ENCODE measurements at regions not wholly inside any gene's neighbourhood (a gene's known extent, or its start where the extent isn't known, plus 50 kb on each side); places are given as distances from the start of the nearest gene placed in this dataset.
"Not testable (repeated sequence)": the region's sequence is repeated elsewhere in the genome, so short reads cannot be mapped to it uniquely, and the experiment has no call there.

- intact Hi-C loops (cut with micrococcal nuclease); H3K36me3 Mint-ChIP-seq; H3K36me3 ChIP-seq (ENCODE audit: control insufficient read depth in 2 of 3, insufficient read depth in 3 of 3, low read length in 3 of 3); ATAC-seq; H3K9me3 ChIP-seq (ENCODE audit: control insufficient read depth in 2 of 3, low read length in 3 of 3); H3K4me3 ChIP-seq (ENCODE audit: low read length); H3K9me3 Mint-ChIP-seq; CTCF ChIA-PET; H3K4me1 Mint-ChIP-seq; H3K27ac ChIP-seq (ENCODE audit: low read depth, low read length); H3K4me1 ChIP-seq (ENCODE audit: control insufficient read depth in 2 of 2, insufficient read depth in 2 of 2, low read length in 2 of 2); DNase-seq; H3K27me3 ChIP-seq (ENCODE audit: control insufficient read depth in 2 of 2, insufficient read depth in 2 of 2, low read length in 2 of 2); H3K4me3 Mint-ChIP-seq; POLR2A ChIA-PET; H3K27ac Mint-ChIP-seq: not testable (repeated sequence)
- H3K27me3 Mint-ChIP-seq: peaks cover 0 to 32% (median 25%) of the 10 kb centered on the region in 5 donors
Observed at GRCh38 chr4:3594751-3595150, 62.5 kb upstream of the LRPAP1 start.

GRCh38 chr4:3589946-3590924 is 58.0 kb upstream of the LRPAP1 start:
- H3K9me3 ChIP-seq (ENCODE audit: control insufficient read depth in 2 of 3, low read length in 3 of 3); H3K4me3 ChIP-seq (ENCODE audit: low read length); H3K27ac ChIP-seq (ENCODE audit: low read depth, low read length); H3K4me1 ChIP-seq (ENCODE audit: control insufficient read depth in 2 of 2, insufficient read depth in 2 of 2, low read length in 2 of 2); ATAC-seq; H3K4me3 Mint-ChIP-seq; H3K27ac Mint-ChIP-seq; H3K36me3 Mint-ChIP-seq; DNase-seq; H3K27me3 ChIP-seq (ENCODE audit: control insufficient read depth in 2 of 2, insufficient read depth in 2 of 2, low read length in 2 of 2); CTCF ChIA-PET; H3K36me3 ChIP-seq (ENCODE audit: control insufficient read depth in 2 of 3, insufficient read depth in 3 of 3, low read length in 3 of 3); H3K4me1 Mint-ChIP-seq; H3K9me3 Mint-ChIP-seq; intact Hi-C loops (cut with micrococcal nuclease); POLR2A ChIA-PET: not testable (repeated sequence)
- H3K27me3 Mint-ChIP-seq: peaks cover 0 to 20% (median 16%) of the 10 kb centered on the region in 5 donors

GRCh38 chr4:3589379-3589778 is 57.2 kb upstream of the LRPAP1 start:
- POLR2A ChIA-PET, DNase-seq, H3K27ac Mint-ChIP-seq: not testable (repeated sequence)

GRCh38 chr4:3588517-3589194 is 56.4 kb upstream of the LRPAP1 start:
- H3K9me3 Mint-ChIP-seq: not testable (repeated sequence)

More at GRCh38 chr4:3589379-3589778, 57.2 kb upstream of the LRPAP1 start:
- H3K4me3 Mint-ChIP-seq; H3K4me3 ChIP-seq (ENCODE audit: low read length); H3K9me3 ChIP-seq (ENCODE audit: control insufficient read depth in 2 of 3, low read length in 3 of 3); H3K27me3 ChIP-seq (ENCODE audit: control insufficient read depth in 2 of 2, insufficient read depth in 2 of 2, low read length in 2 of 2); H3K4me1 Mint-ChIP-seq; ATAC-seq; H3K36me3 ChIP-seq (ENCODE audit: control insufficient read depth in 2 of 3, insufficient read depth in 3 of 3, low read length in 3 of 3); H3K9me3 Mint-ChIP-seq; H3K36me3 Mint-ChIP-seq; intact Hi-C loops (cut with micrococcal nuclease); CTCF ChIA-PET; H3K4me1 ChIP-seq (ENCODE audit: control insufficient read depth in 2 of 2, insufficient read depth in 2 of 2, low read length in 2 of 2); H3K27ac ChIP-seq (ENCODE audit: low read depth, low read length): not testable (repeated sequence)
- peaks cover 0 to 15% (median 12%) of the 10 kb centered on the region in 5 donors for H3K27me3 Mint-ChIP-seq

GRCh38 chr4:3586596-3586995 is 54.4 kb upstream of the LRPAP1 start:
- not testable (repeated sequence) for ATAC-seq

More at GRCh38 chr4:3588517-3589194, 56.4 kb upstream of the LRPAP1 start:
- H3K27me3 ChIP-seq (ENCODE audit: control insufficient read depth in 2 of 2, insufficient read depth in 2 of 2, low read length in 2 of 2); POLR2A ChIA-PET; H3K36me3 ChIP-seq (ENCODE audit: control insufficient read depth in 2 of 3, insufficient read depth in 3 of 3, low read length in 3 of 3); H3K36me3 Mint-ChIP-seq; H3K27ac ChIP-seq (ENCODE audit: low read depth, low read length); H3K4me1 ChIP-seq (ENCODE audit: control insufficient read depth in 2 of 2, insufficient read depth in 2 of 2, low read length in 2 of 2); H3K4me3 Mint-ChIP-seq; H3K4me3 ChIP-seq (ENCODE audit: low read length); CTCF ChIA-PET; ATAC-seq; H3K9me3 ChIP-seq (ENCODE audit: control insufficient read depth in 2 of 3, low read length in 3 of 3); H3K27ac Mint-ChIP-seq; intact Hi-C loops (cut with micrococcal nuclease); H3K4me1 Mint-ChIP-seq; DNase-seq: not testable (repeated sequence)
- H3K27me3 Mint-ChIP-seq: peaks cover 0 to 11% (median 5%) of the 10 kb centered on the region in 5 donors

GRCh38 chr4:3585567-3585966 is 53.3 kb upstream of the LRPAP1 start:
- H3K27me3 ChIP-seq (ENCODE audit: control insufficient read depth in 2 of 2, insufficient read depth in 2 of 2, low read length in 2 of 2); H3K4me3 ChIP-seq (ENCODE audit: low read length); H3K4me1 Mint-ChIP-seq; H3K9me3 Mint-ChIP-seq; POLR2A ChIA-PET; DNase-seq; H3K36me3 ChIP-seq (ENCODE audit: control insufficient read depth in 2 of 3, insufficient read depth in 3 of 3, low read length in 3 of 3); intact Hi-C loops (cut with micrococcal nuclease); H3K9me3 ChIP-seq (ENCODE audit: control insufficient read depth in 2 of 3, low read length in 3 of 3); H3K27ac ChIP-seq (ENCODE audit: low read depth, low read length); CTCF ChIA-PET; ATAC-seq; H3K4me1 ChIP-seq (ENCODE audit: control insufficient read depth in 2 of 2, insufficient read depth in 2 of 2, low read length in 2 of 2); H3K36me3 Mint-ChIP-seq: not testable (repeated sequence)
- Mint-ChIP-seq H3K4me3 (peak overlapping the region in 4 of 10 donors; percentile 22 to 34 (median 26)), H3K27ac (peak overlapping the region in 2 of 9 donors; percentile 2 to 56), H3K27me3 (peaks cover 0 to 16% (median 8%) of the 10 kb centered on the region in 5 donors)

More at GRCh38 chr4:3586596-3586995, 54.4 kb upstream of the LRPAP1 start:
- H3K4me3 Mint-ChIP-seq; H3K9me3 Mint-ChIP-seq; H3K27ac Mint-ChIP-seq; intact Hi-C loops (cut with micrococcal nuclease); H3K27ac ChIP-seq (ENCODE audit: low read depth, low read length); H3K4me3 ChIP-seq (ENCODE audit: low read length); H3K9me3 ChIP-seq (ENCODE audit: control insufficient read depth in 2 of 3, low read length in 3 of 3); DNase-seq; H3K4me1 ChIP-seq (ENCODE audit: control insufficient read depth in 2 of 2, insufficient read depth in 2 of 2, low read length in 2 of 2); H3K36me3 ChIP-seq (ENCODE audit: control insufficient read depth in 2 of 3, insufficient read depth in 3 of 3, low read length in 3 of 3); H3K27me3 ChIP-seq (ENCODE audit: control insufficient read depth in 2 of 2, insufficient read depth in 2 of 2, low read length in 2 of 2); POLR2A ChIA-PET; H3K36me3 Mint-ChIP-seq; CTCF ChIA-PET; H3K4me1 Mint-ChIP-seq: not testable (repeated sequence)
- peaks cover 0 to 15% (median 5%) of the 10 kb centered on the region in 5 donors for H3K27me3 Mint-ChIP-seq

Measured in naive thymus-derived CD4-positive, alpha-beta T cell (primary cell).